Stimulated activated CD8-positive, alpha-beta memory T cell treated with anti-CD3 and anti-CD28 coated beads, Interleukin-4, amount 100 ng/mL, for 4 hours (primary cell): ENCODE measurements at regions not wholly inside any gene's neighbourhood (a gene's known extent, or its start where the extent isn't known, plus 50 kb on each side); places are given as distances from the start of the nearest gene placed in this dataset.

Source experiments
- DNase-seq, 2 donors: peaks; one replicate each; pipeline ENCODE4 v3.0.0-alpha.2; 2020; ENCODE audit warnings: low read depth in 2 of 2, low spot score in 1 of 2

GRCh38 chr5:68430279-68430678 is 214.7 kb downstream of the PIK3R1 start:
- no peak for DNase-seq

GRCh38 chr5:68431186-68431585 is 215.6 kb downstream of the PIK3R1 start:
- no peak for DNase-seq

- no peak for DNase-seq
These were observed 216.2 kb downstream of the PIK3R1 start for GRCh38 chr5:68431601-68432337.

GRCh38 chr5:68432682-68433081 is 217.1 kb downstream of the PIK3R1 start:
- no peak for DNase-seq

GRCh38 chr5:68433526-68433922 is 218.0 kb downstream of the PIK3R1 start:
- DNase-seq, result no peak

GRCh38 chr5:68433923-68434879 is 218.6 kb downstream of the PIK3R1 start:
- DNase-seq, result peak; percentile 86 to 94

- no peak for DNase-seq
These were observed 220.1 kb downstream of the PIK3R1 start for GRCh38 chr5:68435611-68436010.

GRCh38 chr5:68436686-68437520 is 221.3 kb downstream of the PIK3R1 start:
- no peak for DNase-seq

GRCh38 chr5:68438876-68439275 is 223.3 kb downstream of the PIK3R1 start:
- DNase-seq, result no peak

GRCh38 chr5:68440245-68440644 is 224.7 kb downstream of the PIK3R1 start:
- no peak for DNase-seq

GRCh38 chr5:68440651-68441050 is 225.1 kb downstream of the PIK3R1 start:
- DNase-seq, result no peak

GRCh38 chr5:68441309-68442073 is 225.9 kb downstream of the PIK3R1 start:
- no peak for DNase-seq

GRCh38 chr5:68443091-68443490 is 227.5 kb downstream of the PIK3R1 start:
- no peak for DNase-seq

- DNase-seq, result no peak
These were observed 228.5 kb downstream of the PIK3R1 start for GRCh38 chr5:68444048-68444447.

- DNase-seq, result no peak
These were observed 229.3 kb downstream of the PIK3R1 start for GRCh38 chr5:68444833-68445232.

GRCh38 chr5:68445257-68446069 is 229.9 kb downstream of the PIK3R1 start:
- DNase-seq, result no peak

- no peak for DNase-seq
These were observed 230.5 kb downstream of the PIK3R1 start for GRCh38 chr5:68446070-68446357.

GRCh38 chr5:68446487-68446894 is 230.9 kb downstream of the PIK3R1 start:
- DNase-seq, result no peak

GRCh38 chr5:68447136-68447929 is 231.8 kb downstream of the PIK3R1 start:
- DNase-seq, result no peak
